NCI-H1417 treated with DMSO at 0.1 percent for 48 hours (cell line): ENCODE measurements at regions not wholly inside any gene's neighbourhood (a gene's known extent, or its start where the extent isn't known, plus 50 kb on each side); places are given as distances from the start of the nearest gene placed in this dataset.
"Not testable (repeated sequence)": the region's sequence is repeated elsewhere in the genome, so short reads cannot be mapped to it uniquely, and the experiment has no call there.

ENCODE experiments used
- DNase-seq: peaks from one replicate; lab custom pipeline; 2025; lab: John Stamatoyannopoulos, UW

- no peak for DNase-seq
Observed at GRCh38 chr12:13924286-13924685, 57.1 kb downstream of the GRIN2B start.

- DNase-seq, result no peak
Observed at GRCh38 chr12:13918897-13919296, 62.5 kb downstream of the GRIN2B start.

DNA sequence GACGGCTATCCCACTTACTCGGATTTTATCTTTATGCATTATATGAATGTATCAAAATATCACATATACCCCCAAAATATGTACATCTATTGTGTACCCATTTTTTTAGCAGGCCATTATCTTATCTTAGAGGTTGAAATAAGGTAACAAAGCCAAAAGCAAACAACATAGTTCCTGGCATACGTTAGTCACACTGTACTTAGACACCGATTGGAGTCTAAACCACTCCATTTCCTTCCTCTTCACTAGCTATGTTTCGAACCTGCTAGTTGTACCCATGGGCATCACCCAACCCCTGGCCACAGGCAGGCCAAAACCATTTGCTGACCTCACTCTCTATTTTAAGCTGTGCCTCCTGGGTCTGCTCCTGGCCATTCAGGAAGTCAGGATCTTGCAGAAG, 66.3 kb downstream of the GRIN2B start:
- no peak for DNase-seq

GRCh38 chr12:13913371-13913770, 68.0 kb downstream of the GRIN2B start:
- DNase-seq, result no peak

DNA sequence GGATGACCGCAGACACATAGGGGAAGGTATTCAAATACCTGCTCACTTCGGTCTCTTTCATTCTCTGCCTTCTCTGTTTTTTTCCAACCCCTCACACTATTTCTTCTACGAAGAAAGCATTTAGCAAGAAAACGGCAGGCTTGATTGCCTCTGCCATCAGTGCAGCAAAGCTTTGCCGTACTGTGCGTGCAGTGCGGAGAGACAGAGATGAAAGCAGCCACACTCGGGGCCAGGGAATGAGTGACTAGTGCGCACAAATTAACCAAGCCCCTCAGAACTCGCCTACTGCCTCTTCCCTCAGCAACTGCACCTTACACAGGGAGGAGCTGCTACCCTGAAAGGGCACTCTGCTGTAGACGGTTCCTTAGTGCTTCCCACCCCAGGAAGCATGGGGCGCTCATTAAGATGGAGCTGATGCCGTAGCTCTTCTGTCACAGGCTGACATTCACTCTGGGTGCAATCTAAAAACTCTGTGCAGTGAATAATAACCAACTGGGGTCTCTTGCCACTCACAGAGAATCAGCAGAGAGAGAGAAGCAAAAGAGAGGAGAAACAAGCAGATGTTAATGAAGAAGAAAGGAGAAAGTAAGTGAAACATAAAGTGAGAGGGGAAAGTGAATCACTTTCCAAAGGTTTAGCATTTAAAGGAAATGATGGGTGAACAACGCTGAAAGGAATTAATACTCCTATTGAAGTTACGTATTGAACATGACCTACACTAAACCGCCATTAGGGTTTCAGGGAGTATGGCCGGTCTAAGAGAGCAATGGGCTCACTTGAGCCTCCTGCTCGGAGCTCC, 69.4 kb downstream of the GRIN2B start:
- DNase-seq, result no peak

DNA sequence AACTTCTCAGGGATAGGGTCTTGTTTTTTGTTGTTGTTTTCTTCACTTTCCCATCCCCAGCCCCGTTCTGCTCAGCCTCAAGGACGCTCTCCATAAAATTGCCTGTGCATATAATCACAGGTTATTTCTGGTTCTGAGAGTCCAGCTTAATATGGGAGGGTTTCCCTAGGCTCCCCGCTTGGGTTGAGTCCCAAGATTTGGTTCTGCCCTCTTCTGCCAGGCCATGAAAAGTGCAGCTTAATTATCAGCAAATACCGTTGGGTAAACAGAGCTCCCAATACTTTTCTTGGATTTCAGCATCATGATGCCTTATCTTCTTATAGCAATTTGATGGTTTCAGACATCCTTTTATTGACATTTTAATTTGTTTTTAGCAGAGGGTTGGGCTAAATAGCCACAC, 75.6 kb downstream of the GRIN2B start:
- DNase-seq, result no peak

- DNase-seq, result no peak
Observed at GRCh38 chr12:13900718-13901117, 80.7 kb downstream of the GRIN2B start.

DNA sequence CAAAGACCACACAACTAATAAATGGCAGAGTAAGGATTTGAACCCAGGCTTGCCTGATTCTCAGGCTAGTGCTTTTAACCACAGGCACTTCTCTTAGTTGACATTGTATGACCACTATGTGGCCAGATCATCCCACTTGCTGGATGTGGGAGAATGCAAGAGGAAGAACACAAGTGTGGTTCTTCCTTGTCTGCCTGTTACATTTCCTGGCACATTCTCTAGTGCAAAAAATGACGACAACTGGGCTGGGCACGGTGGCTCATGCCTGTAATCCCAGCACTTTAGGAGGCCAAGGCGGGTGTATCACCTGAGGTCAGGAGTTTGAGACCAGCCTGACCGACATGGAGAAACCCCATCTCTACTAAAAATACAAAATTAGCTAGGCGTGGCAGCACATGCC, 83.0 kb downstream of the GRIN2B start:
- DNase-seq, result not testable (repeated sequence)

GRCh38 chr12:13897811-13898210, 83.6 kb downstream of the GRIN2B start:
- DNase-seq, result no peak

- DNase-seq, result no peak
Observed at GRCh38 chr12:13896063-13896626, 85.3 kb downstream of the GRIN2B start.

DNA sequence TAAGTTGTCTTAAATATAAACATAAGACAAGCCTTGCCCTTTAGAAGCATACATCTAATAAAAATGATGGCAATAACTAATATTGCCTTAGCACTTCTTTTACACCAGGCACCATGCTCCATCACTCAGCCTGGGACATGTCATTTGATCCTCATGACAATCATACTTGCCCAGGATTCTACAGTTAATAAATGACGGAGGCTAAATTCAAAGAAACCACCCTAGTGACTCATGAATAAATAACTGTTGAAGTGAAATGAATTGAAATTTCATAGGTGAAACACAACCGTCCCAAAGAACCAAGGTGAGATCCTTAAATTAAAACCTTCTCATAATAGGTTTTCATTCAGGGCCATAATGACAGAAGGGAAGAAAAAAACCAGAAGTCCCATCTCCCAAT, 89.5 kb downstream of the GRIN2B start:
- no peak for DNase-seq

GRCh38 chr12:13890943-13891342, 90.5 kb downstream of the GRIN2B start:
- DNase-seq, result no peak

GRCh38 chr12:13887779-13888388, 93.5 kb downstream of the GRIN2B start:
- DNase-seq, result no peak

- DNase-seq, result no peak
Observed at GRCh38 chr12:13882176-13882575, 99.2 kb downstream of the GRIN2B start.

GRCh38 chr12:13880613-13881012, 100.8 kb downstream of the GRIN2B start:
- DNase-seq, result no peak

DNA sequence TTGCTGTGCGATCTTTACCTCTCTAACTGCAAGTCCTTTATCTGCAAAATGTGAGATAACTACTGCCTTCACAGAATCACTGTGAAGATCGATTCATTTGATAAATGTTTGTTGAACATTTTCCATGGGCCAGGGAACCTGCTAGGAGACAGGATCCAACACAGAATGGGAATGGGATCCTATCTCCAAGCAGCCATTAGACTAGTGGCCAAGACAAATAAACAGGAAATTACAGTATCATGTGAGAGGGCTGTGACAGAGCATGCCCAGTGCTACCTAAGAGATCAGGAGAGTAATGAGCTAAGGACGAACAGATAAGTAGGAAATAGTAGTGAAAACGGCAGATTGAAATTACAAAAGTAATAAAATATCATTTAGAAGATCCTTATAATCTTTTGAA, 105.7 kb downstream of the GRIN2B start:
- DNase-seq, result no peak

- no peak for DNase-seq
Observed at GRCh38 chr12:13870255-13870654, 111.1 kb downstream of the GRIN2B start.

DNA sequence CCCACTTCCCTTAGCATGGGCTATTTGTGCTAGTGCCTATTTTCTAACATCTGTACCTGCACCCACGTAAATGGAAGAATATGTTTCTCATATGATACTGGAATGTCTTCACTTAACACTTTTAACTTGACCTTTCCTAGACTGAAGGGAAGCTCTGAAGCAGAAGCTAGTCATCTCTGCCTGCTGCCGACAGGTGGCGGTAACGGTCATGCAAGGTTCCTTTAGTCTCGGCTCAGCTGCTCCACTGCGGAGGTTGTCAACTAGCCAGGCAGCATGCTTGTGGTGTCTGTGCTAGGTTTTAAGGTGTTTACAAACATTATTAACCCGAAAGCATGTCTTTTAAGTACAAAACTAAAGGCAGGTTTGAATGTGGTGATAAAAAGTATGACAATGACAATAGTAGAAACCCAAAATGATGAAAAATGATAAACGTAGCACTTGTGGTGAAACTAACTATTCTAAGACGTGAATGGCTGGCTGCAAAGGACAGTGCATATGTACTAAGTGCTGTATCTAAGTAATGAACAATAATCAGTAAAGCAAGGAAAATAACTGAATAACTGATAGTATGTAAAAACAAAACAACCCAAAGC, 117.2 kb downstream of the GRIN2B start:
- DNase-seq, result peak; percentile 55

DNA sequence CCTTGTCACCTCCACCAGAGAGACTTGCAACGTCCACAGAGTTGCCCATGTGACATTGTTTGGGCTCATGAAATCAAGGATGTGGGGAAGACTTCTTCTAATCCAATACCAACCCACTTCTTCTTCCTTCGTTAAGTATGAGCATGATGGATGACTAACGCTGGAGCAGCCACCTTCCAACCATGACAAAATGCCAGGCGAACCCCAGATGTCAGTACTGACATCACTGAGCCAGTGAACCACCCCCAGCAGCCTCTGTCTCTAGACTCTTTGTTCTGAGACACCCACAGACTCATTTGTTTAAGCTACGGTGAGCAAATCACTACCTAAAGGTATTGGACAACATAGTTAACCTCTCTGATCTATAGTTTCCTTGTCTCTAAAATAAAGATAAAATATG, 123.7 kb downstream of the GRIN2B start:
- DNase-seq, result no peak

DNA sequence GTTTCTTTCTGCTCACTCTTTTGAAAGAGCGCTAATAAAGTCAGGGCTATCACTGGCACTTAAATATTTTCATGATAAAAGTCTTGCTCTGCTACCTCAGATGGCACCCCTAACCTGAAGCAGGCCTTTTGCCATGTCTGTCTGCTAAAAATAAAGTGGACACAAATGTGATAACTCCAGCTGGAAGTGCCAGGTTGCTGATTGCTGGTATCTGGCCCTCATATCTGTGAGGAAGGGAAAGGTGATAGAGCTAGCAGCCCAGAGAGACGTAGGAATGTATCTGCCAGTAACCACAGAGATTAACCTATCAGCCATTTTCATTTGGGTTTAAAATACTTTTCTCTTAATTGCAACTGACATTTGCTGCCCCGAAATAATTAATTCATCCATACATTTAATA, 127.9 kb downstream of the GRIN2B start:
- no peak for DNase-seq

DNA sequence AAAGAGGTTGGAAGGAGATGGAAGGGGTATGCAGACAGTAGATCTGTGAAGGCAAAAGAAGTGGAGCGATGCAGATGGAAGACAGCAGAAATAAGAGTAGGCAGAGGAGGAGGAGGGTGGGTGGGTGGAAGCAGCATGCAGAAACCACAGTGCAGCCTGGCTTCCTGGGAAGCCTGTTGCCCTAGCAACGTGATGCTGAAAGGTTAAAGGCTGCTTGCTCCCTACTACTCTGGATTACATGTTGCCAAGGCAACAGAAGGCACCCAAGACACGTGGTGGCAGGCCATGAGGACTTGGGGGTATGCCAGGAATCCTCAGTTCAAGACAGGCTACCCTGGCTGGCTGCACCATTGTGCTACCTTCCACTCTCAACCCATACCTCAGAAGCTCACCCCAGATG, 129.6 kb downstream of the GRIN2B start:
- peak; percentile 54 for DNase-seq

- no peak for DNase-seq
Observed at GRCh38 chr12:13849456-13849855, 131.9 kb downstream of the GRIN2B start.

DNA sequence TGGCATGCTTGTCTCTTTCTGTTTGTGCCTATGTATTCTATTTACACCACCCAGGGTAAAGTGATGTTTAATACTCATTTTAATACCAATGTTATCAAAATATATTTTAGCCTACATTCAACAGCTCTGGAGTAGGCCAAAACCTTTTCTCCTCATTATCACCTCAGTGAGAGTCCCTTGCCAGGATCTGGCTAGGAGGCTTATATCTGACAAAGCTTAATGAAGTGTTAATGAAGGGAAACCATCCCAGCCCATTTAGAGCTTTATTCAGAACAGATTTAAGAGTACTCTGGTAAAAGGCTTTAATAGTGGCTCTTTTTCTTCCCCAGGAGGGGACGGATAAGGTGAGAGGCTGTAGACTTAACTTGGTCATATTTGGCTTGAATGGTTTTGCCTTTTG, 137.6 kb downstream of the GRIN2B start:
- DNase-seq, result no peak
